Activated CD4-positive, alpha-beta T cell treated with anti-CD3 and anti-CD28 coated beads, Interleukin-2, amount 50 U/mL, for 4 hours (primary cell): ENCODE measurements at regions not wholly inside any gene's neighbourhood (a gene's known extent, or its start where the extent isn't known, plus 50 kb on each side); places are given as distances from the start of the nearest gene placed in this dataset.

Experiments used
- DNase-seq, 2 experiments: peaks; one replicate each; pipeline ENCODE4 v3.0.0-alpha.2; 2020

DNA sequence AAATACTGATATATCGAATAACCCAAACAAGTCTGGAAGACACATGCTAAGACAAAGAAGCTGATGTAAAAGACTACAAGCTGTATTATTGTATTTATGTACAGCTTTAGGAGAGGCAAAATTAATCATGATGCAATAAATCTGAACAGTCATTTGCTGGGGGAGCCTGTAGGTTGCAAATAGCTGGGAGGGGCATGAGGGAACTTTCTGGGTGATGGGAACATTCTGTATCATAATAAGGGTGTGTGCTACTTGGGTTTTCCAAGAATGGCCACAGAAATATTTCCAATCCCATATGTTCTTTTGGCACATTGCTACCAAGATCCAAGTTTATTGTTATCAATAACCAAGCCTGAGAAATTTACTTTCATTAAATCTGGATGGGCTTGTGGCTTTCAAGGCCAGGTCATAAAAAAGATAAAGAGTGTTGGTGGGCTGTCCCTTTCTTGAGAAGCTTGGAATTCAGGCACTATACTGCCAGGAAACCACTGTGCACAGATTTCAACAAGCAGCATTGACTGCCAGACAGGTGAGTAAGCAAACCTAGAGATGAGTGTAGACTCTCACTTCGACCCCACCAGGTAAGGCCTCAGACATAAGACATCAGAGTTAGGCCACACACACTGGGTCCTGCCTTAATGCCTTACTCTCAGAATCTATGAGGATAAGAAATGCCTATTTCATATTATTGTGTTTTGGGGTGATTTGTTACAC is 629.7 kb upstream of the FZD8 start:
- no peak for DNase-seq

DNA sequence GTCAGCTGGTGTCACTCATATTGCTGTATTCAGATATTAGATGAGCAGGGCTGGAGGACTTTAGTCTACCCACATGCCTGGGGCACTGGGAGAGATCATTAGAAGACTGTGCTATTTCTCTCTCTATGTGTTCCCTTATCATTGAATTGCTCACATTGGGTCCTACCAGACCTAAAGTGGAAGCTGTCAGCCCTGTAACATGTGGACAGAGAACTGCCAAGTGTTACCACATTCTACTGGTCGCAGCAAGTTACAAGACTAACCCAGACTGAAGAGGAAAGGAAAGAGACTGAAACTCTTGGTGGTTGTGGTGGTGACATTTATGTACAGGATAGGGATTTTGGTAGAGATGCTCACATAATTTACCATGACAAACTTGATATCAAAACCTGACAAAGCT is 627.1 kb upstream of the FZD8 start:
- DNase-seq = no peak

DNA sequence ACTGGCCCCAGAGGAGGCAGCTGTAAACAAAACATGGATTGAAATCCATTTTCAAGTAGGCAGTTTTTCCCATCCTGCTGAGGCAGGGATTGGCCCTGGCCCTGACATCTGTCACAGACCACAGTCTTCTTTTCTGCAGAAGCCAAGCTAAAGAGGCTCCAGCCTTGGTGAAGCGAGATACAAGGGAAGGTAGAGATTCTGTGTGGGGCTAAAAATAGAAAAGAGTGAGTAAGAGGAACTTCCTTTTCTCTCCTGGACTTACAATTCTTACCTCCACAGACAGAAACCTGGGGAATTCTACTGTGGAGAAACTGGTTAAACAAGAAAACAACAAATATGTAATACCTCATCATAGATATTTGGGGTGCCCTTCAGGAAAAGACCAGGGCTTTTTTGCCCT is 624.8 kb upstream of the FZD8 start:
- DNase-seq = no peak

GRCh38 chr10:36265741-36266140 is 623.6 kb upstream of the FZD8 start:
- DNase-seq = no peak

DNA sequence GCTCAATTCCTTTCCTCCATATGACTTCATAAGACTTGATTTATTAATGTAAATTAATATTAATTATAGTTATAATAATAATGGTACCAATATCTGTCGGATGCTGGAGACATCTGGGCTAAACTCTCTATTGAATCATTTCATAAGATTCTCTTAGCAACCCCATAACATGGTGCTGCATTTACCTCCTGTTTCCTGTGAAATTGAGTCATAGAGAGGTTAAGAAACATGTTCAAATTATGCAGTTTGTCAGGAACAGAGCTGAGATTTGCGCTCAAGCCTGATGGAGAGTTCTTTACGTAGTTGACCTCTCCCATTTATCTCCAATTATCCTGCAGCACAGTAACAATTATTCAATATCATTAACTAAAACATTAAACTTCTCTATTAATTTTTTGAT is 621.8 kb upstream of the FZD8 start:
- no peak for DNase-seq

- DNase-seq = no peak
Observed at GRCh38 chr10:36256948-36257356, 614.9 kb upstream of the FZD8 start.

- DNase-seq = no peak
Observed at GRCh38 chr10:36256166-36256565, 614.1 kb upstream of the FZD8 start.

GRCh38 chr10:36254199-36254598 is 612.1 kb upstream of the FZD8 start:
- DNase-seq = no peak

GRCh38 chr10:36253731-36254130 is 611.6 kb upstream of the FZD8 start:
- no peak for DNase-seq

GRCh38 chr10:36251068-36251467 is 609.0 kb upstream of the FZD8 start:
- no peak for DNase-seq

- no peak for DNase-seq
Observed at GRCh38 chr10:36248304-36248981, 606.3 kb upstream of the FZD8 start.

DNA sequence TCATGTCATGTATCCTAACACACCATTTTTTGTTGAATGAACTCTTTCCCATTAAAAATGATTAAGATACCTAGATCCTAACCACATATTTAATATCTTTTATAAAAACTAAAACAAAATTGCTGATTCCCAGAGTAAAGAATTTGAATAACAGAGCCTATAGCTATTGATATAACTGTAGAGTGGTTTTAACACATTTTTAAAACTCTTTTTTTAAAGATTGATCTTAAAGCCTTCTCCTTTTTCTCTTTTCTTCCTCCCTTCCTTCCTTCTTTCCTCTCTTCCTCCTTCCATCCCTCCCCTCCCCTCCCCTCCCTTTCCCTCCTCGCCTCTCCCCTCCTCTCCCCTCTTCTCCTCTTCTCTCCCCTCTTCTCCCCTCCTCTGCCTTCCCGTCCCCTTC is 605.4 kb upstream of the FZD8 start:
- no peak for DNase-seq

DNA sequence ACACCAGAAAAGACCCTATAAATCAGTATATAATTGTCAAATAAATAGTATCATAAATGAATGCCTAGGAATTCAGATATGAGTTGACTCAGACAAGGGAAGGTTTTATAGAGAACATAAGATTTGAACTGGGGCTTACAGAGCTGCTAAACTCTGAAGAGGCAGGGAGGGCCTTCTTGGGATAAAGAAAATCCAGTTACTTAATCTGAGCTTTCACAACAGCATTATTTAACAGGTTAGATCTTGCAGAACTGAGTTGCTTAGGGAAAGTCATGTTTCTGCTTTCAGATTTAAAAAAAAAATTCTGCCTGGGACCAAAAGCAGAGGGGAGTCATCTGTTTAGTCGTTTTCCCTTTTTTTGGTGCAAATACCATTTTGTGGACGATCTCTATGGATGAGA is 594.8 kb upstream of the FZD8 start:
- DNase-seq = no peak

DNA sequence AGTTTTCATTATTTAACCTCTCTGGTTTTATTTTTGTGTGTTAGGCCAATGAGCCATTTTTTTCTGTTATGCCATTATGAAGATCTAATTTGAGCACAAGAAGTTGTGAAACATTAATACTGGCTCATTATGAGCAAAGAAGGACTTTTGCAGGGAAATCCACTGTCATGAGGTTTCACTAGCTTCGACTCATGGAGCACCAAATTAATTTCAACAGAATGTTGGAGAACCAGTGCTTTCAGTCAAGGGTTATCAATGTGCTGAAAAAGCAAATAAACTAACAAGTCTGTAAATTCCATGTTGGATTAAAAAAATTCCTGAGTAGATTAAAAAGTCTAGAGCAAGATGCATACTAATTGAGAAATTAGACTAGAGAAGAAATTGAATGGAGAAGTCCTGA is 594.2 kb upstream of the FZD8 start:
- no peak for DNase-seq

DNA sequence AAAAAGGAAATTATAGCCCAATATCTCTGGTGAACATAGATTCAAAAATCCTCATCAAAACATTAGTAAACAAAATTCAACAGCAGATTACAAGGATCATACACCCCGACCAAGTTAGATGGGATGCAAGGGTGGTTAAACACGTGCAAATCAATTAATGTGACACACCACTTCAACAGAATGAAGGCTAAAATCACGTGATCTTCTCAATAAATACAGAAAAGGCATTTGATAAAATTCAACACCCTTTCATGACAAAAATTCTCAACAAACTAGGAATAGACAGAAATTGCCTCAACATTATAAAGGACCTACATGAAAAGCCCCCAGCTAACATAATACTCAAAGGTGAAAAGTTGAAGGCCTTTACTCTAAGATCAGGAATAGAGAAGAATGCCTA is 590.8 kb upstream of the FZD8 start:
- no peak for DNase-seq

GRCh38 chr10:36224431-36224985 is 582.4 kb upstream of the FZD8 start:
- no peak for DNase-seq

GRCh38 chr10:36221101-36221500 is 579.0 kb upstream of the FZD8 start:
- DNase-seq = no peak

GRCh38 chr10:36220151-36220550 is 578.1 kb upstream of the FZD8 start:
- DNase-seq = no peak

DNA sequence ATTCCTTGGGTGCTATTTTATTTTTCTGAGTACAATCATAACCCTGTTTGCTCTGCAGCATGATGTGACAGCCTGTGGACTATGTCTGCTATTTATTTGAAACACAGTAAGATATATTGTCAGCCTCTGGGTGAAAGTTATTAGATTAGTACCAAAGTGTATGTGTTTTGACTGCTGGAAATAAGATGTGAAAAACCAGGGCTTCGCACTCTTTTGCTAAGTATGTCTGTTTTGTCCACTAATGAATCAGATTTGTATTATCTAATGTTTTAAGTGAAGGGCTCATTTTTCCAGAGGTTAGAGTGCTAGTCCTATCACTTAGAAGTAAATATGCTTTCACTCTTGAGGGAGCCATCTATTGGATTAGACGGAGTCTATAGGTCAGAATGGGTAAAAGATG is 569.8 kb upstream of the FZD8 start:
- no peak for DNase-seq

- no peak for DNase-seq
Observed at GRCh38 chr10:36209480-36209879, 567.4 kb upstream of the FZD8 start.

- no peak for DNase-seq
Observed at GRCh38 chr10:36202881-36203280, 560.8 kb upstream of the FZD8 start.

GRCh38 chr10:36200577-36200976 is 558.5 kb upstream of the FZD8 start:
- DNase-seq = no peak

DNA sequence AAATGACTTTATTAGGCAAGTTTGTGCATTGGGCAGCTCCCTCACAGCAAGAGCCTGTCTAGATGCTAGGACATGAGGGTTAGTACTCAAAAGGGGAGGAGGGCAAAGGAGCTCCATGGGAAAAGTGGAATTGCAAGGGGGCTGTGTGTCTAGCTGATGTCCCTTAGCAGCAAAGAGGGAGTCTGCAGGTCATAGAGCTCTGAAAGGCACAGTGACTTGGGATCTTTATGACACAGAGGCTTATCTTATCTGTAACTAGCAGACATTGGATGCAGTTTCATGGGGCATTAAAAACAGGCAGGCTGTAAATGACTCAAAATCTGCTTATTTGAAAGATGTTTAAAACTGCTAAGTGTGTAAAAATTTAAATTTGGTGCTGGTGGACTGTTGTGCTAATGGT is 556.2 kb upstream of the FZD8 start:
- DNase-seq = no peak

DNA sequence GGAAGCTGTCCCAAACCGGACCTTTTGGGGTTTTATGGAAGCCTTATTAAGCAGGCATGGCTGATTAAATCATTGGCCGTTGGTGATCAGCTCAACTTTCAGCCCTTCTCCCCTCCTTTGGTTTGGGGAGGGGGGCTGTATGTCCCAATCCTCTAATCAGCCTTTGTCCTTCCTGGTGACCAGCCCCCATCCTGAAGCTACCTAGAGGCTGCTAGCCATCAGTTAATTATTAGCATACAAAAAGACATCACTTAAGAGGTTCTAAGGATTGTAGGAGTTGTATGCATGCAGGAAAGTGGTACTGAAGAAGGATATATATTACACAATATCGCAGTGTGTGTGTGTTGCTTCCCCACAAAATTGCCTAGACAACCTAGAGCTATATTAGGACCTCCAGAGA is 553.3 kb upstream of the FZD8 start:
- DNase-seq = no peak

DNA sequence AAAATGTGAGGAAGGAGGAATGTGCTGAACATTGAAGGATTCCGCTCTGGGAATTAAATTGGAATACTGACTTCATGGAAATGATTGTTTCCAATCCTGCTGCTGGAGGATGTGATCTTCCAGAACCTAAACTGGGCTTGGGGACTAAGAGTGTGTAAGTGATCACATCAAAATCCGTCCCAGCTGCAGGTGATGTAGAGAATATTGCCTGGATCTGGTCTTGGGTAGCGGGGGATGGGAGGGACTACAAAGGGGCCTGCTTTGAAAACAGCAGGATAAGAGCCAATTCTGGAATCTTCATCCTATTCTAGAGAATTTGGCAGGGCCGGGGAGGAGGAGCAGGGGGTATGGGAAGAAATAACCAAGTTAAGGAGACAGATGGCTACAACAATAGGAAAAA is 552.2 kb upstream of the FZD8 start:
- no peak for DNase-seq
